COR-L47 (cell line): ENCODE measurements at regions not wholly inside any gene's neighbourhood (a gene's known extent, or its start where the extent isn't known, plus 50 kb on each side); places are given as distances from the start of the nearest gene placed in this dataset.
"Not testable (repeated sequence)": the region's sequence is repeated elsewhere in the genome, so short reads cannot be mapped to it uniquely, and the experiment has no call there.

ENCODE experiments used
- DNase-seq: peaks from one replicate; lab custom pipeline; 2025; lab: John Stamatoyannopoulos, UW

- DNase-seq = no peak
Observed at GRCh38 chr17:70437656-70438055, 268.3 kb downstream of the KCNJ2 start.

DNA sequence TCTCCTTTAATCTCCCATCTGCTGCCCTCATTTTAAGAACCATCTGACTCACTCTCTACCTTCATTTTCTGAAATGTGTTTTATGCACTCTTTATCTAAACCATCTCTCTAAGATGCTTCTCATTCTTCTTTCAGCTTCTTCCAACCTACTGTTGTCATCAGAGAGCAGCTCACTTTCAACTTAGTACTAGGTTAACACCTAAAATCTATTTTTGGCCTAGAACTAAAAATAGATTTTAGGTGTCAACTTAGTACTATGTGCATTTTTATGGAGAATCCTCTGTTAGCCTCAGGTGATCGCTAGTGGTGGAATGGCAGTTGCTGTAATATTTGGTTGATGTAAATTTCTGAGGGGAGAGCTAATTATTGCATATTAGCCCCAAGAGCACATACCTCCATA is 277.1 kb downstream of the KCNJ2 start:
- DNase-seq = no peak

- DNase-seq = no peak
Observed at GRCh38 chr17:70447588-70447987, 278.3 kb downstream of the KCNJ2 start.

- not testable (repeated sequence) for DNase-seq
Observed at GRCh38 chr17:70453075-70453474, 283.7 kb downstream of the KCNJ2 start.

GRCh38 chr17:70454377-70454776 is 285.0 kb downstream of the KCNJ2 start:
- DNase-seq = no peak

- no peak for DNase-seq
Observed at GRCh38 chr17:70454908-70455307, 285.6 kb downstream of the KCNJ2 start.

GRCh38 chr17:70464995-70465394 is 295.7 kb downstream of the KCNJ2 start:
- DNase-seq = no peak

DNA sequence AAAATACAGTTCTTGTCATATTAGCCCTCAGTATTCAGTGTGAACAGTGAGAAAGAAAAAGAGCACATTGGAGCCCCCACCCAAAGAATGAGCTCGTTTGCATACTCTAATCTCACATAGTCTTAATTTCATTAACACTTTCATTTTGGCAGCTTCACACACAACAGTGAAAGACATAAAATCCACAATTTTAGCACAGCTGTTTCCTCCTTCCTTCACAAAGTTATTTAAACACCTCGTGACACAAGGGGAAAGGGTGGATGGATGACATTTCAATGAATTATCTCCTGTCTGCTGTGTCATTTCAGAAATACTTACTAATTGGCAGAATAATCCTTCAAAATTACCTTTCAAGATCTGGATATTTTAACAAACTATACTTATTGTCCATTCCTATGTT is 299.3 kb downstream of the KCNJ2 start:
- DNase-seq = no peak

DNA sequence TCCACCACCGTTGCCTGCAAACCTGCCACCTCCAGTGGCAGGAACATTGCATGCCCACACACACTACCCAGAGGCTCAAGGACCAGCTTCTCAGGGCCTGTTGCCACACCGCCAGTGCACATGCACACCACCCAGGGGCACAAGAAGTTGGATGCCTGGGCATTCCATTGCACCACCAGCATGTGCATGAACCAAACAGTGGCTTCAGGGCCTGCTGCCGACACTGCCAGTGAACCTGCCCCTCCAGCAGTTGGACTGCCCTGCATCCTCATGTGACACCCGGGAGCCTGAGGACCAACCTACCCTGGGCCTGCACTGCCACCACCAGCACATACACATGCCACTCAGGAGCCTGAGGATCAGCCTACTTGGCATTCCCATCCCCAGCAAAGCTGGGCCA is 303.7 kb downstream of the KCNJ2 start:
- no peak for DNase-seq

DNA sequence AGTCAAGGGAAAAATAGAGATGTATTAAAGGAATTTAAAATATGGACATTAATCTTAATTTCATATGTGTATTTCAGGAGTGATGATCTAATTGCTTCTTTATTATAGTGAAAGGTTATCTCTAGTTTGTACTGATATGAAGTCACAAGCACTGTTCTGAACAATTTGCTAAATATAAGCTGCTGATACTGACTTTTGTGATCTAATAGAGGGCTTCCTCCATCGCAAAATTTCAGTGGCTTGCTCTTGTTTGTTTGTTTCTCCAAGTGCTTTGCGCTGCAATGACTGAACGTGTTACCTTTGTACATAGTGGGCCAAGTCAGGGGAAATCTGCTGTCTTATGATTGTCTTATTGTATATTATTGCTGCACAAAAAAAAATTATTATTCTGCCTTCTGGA is 307.0 kb downstream of the KCNJ2 start:
- no peak for DNase-seq

- no peak for DNase-seq
Observed at GRCh38 chr17:70478902-70479301, 309.6 kb downstream of the KCNJ2 start.

GRCh38 chr17:70479779-70480178 is 310.4 kb downstream of the KCNJ2 start:
- DNase-seq = no peak

DNA sequence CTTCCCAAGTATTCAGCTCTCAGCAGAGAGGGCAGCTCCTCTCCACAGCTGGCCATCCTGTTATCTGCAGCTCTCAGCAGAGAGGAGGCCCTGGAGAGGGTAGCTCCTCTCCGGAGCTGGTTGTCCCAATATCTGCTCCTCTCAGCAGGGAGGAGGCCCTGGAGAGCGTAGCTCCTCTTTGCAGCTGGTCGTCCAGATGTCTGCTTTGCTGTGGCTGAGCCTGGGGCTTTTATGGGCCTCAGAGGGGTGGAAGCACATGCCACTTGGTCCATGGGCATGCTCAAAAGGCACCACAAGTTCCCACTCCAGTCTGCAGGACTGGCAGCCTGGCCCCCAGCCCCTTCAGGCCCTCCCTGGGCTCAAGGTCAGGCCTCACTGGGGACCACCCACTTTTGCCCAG is 314.3 kb downstream of the KCNJ2 start:
- DNase-seq = no peak

DNA sequence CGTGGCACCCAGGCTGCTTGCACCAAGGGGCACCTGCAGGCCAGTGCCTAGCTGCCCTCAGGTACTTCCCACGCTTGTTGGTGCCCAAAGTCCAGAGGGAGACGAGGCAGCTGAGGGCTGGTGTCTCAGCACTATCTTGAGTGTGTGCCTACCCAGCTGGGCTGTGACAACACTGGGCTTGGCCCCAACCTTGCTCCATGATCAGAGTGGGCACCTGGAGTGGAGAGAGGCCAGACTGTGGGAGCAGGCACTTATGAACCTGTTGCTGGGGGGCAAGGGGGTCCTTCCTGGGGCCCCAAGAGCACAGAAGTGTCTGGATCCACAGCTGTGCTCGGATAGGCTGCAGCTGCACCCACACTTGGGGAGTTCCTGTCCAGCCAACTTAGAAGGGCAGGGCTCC is 314.7 kb downstream of the KCNJ2 start:
- DNase-seq = no peak

DNA sequence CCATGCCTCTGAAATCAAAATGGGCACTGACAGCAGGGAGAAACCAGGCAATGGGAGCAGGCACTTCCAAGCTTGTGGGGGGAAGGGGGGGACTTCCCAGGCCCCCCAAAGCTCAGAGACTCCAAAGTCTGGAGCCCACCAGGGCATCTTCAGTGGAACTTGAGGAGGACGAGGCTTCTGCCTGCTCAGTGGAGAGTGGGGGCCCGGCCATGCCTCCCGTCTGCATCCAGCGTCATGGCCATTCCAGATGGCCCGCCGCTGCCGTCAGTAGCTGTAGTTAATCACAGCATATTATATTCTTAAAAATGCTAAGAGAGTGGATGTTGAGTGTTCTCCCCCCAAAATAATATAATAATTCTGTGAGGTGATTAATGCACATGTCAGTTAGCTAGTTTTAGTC is 315.2 kb downstream of the KCNJ2 start:
- DNase-seq = no peak

DNA sequence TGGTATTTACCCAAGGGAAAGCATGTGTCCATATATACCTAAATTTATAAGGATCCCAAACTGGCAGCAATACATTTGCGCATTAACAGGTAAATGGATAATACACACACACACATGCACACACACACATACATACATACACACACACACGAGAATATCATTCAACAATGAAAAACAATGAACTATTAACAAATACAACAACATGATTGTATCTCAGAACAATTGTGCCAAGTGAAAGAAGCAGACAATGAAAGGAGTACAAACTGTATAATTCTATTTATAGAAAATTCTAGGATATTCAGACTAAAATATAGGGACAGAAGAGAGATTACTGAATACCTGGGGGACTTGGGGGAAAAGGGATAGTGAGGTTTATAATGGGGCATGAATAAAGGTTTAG is 323.0 kb downstream of the KCNJ2 start:
- no peak for DNase-seq

GRCh38 chr17:70493277-70493874 is 324.0 kb downstream of the KCNJ2 start:
- DNase-seq = no peak

- DNase-seq = no peak
Observed at GRCh38 chr17:70498631-70499030, 329.3 kb downstream of the KCNJ2 start.

DNA sequence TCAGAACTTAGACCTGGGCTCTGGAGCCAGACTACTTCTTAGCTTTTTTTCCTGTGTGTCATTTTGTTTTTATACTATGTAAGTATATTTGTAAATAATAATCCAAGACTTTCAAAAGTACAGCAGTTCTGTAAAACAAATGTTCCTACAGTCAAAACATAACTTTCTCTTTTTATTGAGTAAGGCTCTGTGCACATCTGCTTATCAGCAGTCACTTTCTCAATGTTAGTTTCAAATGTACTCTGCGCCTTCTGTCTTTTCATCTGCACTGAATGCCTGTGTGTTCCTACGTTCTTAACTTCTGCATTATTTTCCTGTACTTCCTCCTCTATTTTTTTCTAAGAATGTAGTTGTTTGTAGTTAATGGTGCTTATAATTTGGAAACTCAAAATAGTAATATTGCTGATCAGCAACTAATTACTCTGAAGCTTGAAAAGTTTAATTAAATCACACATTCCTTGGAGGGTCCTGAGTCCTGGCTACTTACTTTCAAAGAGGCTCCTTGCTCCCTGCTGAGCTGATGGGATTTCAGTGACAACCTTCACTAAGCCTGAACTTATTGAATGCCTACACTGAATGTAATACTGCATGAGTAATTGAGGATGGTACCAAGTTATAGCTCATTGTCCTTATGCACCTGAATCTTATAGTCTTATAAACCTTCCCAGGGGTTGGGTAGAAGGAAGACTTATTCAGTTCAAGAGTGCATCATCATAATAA is 329.9 kb downstream of the KCNJ2 start:
- no peak for DNase-seq

DNA sequence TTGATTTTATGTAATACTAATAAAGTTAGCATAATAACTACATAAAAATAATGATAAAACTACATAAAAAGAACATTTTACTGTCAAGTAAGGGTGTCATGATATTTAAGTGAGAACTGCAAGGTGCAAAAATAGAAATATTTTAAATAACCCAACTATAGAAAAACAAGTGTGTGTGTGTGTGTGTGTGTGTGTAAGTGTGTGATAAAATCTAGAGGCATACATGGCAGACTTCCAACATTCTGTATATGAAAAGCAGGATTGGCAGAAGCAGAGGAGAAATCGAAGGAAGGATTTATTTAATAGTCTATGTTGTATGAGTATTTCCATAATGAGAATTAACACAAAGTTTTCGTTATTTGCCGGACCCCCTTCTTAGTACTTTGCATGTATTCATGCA is 334.1 kb downstream of the KCNJ2 start:
- DNase-seq = no peak

GRCh38 chr17:70510288-70510687 is 341.0 kb downstream of the KCNJ2 start:
- no peak for DNase-seq

DNA sequence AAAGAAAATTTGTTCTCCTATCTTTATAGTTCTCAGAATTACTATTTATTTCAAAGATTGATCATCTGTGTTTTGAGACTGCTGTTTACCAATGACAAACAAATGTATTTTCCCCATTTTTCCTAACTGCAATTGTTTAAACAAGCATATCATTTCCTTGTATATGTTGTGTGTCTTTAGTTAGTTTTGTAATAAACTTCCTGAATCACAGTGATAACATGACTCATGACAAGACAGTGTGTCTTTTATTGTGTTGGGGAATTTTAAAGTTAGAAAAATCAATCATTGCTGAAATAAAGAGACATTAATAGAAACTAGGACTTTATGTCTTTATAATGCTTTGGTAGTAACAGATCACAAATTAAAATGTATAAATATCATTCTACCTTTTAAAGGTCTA is 348.5 kb downstream of the KCNJ2 start:
- DNase-seq = no peak

GRCh38 chr17:70519300-70519699 is 350.0 kb downstream of the KCNJ2 start:
- no peak for DNase-seq

- no peak for DNase-seq
Observed at GRCh38 chr17:70520447-70520846, 351.1 kb downstream of the KCNJ2 start.
